ENCODE measurements at regions not wholly inside any gene's neighbourhood (a gene's known extent, or its start where the extent isn't known, plus 50 kb on each side); places are given as distances from the start of the nearest gene placed in this dataset.

DNA sequence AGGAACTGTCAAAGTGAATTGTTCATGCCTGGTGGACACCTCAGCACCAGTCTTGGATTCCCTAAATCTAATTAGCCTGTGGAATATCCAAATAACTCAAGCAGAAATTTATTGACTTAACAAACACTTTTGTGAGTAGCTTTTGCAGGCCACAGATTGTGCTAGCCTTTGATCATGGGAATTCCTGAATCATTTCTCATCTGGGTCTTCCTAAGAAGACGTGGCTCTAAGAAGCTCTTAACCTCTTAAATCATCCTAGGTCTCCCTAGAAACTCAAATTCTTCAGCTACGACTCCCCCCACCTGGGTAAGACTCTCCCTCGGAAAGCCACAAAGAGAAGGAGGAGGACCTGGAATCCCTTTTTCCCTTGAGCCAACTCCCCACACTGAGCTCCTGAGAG is 53.8 kb upstream of the PSEN2 start:
- DNase-seq = no peak

DNA sequence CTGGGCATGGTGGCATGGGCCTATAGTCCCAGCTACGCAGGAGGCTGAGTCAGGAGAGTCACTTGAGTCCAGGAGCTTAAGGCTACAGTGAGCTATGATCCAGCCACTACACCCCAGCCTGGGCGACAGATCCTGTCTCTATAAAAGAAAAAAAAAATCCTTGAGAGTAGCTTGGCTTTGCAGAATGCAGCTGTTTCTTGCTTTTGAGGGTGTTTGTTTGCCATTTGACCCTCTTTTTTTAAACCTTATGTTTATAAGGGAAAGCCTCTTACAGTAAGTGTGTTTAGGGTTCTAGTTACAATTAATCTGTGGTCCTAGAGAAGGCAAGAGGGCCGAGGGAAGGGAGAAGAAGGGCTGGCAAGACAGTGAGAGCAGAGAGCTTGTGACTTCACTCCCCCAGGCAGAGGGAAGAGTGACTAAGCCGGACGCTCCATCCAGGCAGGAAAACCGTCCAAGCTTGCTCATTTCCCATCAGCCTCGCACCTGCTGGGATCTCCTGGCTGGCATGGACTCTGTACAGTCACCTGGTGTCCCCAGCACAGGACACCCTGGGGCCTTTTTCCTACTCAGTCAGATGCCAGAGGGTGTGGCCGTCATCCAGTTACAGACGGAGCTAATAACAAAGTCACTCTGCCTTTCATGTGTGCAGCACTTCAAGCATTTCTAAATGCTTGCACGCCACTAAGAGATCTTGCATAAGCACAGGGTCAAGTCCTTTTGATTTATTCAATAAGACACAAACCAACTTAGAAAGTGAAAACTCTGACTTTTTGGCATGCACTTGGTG is 55.5 kb upstream of the PSEN2 start:
- peak; percentile 13 for DNase-seq

DNA sequence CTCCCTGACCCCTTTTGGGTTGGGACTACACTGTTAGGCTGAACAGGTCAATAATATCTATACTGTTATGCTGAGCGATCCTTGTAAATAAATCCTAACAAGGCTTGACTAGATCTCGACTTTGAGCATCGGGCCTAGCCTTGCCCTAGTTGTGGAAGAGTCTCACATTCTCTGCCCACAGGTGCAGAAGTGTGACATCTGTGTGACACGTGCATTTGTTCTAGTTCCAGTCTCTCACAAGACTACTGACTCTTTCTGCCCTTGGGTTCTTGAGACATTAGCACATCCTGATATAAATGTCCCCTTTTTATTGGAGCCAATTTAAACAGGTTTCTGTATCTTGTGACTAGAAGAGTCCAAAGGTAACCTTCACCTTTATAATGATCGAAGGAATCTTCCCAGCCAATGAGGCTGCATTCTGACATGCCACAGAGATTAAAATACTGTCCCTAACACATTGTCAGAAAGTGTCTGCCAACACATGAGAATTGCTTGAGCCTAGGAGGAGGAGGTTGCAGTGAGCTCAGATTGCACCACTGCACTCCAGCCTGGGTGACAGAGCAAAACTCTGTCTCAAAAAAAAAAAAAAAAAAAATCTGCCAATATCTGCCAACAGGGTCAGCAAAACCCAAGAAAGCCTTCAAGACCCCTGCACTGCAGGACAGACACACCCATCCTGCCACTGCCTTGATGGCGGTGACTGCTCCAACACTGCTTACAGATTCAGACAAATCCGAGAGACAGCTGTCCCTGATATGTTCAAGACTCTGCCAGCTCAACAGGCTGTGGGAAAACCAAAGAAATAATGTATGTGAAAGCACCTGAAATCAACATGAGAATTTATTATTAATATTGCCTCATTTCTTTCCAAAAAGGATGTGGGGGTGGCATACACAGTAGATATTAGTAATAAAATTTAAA is 56.5 kb upstream of the PSEN2 start:
- no peak for DNase-seq

DNA sequence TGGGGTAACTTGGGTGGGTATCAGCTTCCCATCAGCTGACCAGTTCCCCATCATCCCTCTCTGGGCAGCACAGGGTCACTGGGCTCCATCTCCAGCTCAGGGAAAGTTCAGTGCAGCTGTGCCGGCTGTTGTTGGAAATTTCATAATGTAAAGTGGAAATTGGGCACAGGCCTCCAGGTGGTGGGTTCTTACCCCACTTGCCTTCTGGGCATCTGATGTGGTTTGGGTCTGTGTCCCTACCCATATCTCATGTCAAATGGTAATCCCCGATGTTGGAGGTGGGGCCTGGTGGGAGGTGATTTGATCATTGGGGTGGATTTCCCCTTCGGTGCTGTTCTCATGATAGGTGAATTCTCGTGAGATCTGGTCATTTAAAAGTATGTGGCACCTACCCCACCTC is 59.7 kb upstream of the PSEN2 start:
- DNase-seq = no peak

DNA sequence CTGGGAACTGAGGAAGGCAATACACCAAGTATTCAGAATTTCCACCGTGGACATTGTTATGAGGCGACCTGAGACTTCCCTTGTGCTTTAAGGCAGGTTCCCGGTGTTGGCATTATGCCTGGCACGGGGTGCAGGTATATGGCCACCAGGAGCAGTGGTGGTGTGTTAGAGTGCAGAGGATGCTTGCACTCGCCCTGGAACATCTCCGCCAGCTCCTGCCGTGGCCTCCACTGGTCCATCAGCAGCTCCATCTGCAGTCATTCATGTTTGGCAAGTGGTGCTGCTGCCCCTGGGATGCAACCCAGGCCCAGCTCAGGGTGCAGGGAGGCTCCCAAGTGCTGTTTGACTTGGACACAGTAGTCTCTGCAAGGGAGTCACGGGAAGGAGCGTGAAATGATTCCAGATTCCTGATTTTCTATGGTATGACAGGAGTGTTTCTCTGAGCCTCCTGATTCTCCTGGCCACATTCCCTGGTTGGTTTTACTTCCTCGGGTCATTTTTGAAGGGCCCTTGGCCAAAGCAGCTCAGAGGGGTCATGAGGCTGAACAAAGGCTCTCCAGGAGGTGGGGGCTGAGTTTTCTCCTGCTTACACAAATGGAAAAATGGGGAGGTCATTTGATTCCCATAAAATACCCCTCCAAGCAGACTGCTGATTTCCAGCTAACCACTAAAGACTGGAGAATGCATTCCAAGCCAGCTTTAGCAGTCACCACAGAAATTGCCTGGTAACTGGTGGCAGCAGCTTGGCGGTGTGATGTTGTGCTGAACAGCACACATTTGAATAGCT is 60.4 kb upstream of the PSEN2 start:
- DNase-seq = no peak

DNA sequence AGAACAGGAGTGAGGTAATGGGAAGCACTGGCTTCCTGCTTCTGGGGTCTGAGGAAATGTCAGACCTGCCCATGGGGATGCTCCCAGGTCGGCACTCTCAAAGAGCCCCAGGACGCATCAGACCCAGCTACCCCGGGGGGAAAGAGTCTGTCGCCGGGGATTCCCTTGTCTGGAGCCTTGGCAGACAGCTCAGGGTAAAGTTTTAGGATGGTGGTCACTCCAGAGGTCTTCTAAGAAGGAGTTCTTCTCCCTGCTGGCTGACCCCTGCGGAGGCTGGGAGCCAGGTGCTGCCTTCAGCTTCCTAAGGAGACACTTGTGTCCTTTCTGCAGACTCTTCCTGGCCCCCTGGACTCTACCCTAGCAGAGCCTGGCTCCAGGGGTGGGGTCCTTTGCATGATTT is 61.9 kb upstream of the PSEN2 start:
- DNase-seq = no peak

DNA sequence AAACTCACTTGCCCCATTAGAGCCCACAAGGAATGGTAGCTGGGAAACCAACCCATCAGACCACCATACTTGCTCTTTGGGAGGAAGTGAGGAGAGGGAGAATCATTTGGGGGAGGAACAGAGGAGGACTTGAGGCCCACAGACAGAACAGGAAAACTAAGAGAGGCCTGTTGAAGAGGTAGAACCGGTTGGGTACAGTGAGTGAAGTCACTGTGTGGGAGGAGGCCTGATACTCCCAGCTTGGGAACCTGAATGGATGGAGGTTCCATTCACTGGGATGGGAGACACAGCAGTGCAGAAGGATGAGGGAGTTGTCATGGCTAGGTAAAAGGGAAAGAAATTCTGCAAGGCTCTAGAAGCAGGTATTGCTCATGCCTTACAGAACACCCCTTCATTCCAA is 63.4 kb upstream of the PSEN2 start:
- no peak for DNase-seq

DNA sequence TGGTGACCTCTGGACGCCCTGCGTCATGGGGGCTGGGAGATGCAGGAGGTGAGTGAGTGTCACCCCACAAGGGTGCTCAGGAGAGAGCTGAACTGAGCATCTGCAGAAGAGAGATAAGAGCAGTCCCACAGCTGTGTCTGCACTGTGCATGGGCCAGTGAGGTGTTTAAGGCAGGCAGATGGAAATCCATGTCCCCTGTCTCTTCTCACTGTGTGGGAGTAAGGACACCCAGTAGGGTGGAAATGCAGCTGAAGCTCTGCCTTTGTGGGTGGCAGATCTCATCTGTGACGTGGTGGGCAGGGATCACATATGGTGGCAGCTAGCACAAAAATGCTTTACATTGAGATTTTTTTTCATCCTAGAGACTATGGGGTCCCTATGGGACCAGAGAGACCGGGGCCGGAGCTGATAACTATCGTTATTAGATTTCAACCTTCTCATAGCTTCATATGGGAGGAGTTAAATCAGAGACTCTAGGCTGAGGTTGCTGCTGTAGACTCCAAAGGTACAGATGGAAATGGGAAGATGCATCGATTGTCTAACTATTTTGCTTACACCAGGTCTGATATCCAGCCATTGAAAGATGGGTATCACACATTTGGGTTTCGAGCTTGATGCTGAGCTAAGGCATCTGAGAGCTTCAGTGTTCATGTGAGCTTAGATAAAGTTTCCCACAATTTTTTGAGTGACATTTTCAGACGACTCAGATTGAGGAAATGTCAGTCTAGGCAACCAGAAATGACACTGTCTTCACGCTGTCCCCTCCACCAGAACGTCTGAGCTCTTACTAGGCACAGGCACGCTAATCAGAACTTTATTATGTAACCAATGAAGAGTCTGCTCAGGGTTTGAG is 65.3 kb upstream of the PSEN2 start:
- no peak for DNase-seq

DNA sequence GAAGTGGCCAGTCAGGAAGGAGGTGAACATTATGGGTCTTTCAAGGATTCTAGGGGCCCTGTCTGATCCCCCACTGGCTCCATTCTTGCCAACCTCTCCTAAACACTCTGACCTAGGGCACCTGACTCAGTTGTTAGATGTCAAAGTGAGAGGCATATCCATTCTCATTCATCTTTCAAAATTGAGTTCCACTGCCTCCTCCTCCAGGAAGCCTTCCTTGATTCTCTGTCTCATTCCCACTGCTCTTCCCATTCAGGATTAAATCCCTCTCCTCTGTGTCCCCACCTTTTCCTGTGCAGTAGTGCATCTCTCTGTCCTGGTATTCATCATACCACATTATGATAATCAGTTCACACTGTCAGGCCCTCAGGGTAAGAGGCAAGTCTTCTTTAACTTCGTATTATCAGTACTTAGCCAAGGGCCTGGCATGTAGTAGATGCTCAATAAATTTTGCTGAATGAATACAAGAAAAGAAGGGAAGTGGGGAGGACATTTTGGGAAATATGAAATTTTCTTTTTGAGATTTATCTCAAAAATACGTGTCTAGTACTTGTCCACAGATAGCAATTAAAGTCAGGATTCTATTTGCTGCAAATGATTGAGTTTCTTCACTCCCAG is 61.8 kb upstream of the ITPKB start:
- DNase-seq = no peak

DNA sequence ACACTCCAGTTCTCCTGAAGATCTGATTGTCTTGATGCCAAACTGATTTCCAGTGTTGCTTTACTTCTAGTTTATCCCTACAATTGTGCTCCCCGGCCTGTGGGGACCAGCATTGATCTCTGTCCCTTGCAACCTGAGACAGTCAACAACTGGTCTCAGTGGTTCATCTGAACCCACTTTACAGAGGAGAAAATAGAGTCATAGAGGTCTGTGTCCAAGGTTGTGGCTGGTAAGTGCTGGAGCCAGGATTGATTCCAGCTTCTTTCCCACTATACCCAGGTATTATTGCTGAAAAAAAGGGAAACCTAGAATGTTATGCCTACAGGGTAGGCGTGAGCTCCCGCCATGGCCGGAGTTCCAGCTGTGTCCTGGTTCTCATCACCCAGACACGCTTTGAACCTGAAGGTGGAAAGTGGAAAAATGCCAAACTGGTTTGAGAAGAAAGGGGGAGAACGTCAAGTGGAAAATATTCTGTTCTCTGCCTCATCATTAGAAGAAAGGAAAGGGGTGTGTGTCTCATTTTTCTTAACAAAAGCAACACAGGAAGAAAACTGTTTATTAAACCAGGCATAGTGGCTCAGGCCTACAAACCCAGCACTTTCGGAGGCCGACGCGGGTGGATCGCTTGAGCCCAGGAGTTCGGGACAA is 60.7 kb upstream of the ITPKB start:
- DNase-seq = no peak

DNA sequence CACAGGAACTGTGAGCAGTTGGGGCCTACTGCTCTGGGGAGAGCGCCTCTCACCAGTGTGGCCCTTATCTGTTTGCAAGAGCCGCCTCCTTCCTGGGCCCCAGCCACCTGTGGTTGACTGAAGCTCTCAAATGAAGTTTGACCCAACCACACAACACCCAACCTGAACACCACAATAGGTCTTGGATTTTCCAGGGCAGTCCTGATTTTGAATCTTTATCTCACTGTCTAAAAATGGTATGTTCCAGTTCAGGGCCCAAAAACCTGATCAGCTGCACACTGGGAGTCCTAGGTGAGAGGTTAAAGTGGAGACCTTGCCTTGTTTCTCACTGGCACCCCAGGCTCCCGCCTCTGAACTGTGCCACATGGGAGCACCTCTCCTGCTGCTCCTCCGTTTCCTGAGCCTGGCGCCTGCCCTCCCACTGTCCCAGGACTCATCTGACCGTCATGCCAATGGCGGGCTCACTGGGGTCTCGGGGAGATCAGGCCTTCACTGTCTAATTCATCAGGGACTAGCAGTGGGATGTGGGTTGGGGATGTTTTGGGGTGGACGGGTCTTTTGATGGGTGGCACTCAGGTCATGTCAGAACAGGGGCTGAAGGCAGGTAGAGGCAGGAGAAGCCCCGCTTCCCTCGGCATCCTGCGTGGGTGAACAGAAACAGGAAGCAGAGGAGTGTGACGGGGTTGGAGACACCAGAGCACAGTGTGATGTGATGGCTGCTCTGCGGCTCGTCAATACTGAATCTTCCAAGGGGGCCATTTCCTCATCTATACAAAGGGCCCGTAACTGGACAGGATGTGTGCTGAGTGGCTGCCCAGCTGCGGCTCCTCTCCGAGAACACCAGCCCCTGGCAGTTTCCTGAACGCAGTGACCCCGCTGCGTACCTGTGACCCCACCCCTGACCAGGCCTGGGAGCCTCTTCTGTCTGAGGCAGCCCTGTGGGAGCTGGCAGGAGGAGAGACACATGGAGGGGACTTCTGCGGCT is 59.6 kb upstream of the ITPKB start:
- no peak for DNase-seq

DNA sequence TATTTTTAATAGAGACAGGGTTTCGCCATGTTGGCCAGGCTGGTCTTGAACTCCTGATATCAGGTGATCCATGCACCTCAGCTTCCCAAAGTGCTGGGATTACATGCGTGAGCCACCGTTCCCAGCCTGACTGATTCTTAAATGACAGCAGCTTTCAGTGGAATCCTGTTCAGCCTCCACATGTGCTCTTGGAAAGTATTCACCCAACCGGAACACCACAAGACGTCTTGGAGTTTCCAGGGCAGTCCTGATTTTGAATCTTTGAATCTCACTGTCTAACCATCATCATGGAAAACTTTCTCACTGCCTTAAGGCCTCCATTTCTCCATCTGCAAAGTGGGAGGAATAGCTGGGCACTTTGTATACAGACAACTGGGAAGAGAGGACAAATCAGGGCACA is 58.1 kb upstream of the ITPKB start:
- no peak for DNase-seq

DNA sequence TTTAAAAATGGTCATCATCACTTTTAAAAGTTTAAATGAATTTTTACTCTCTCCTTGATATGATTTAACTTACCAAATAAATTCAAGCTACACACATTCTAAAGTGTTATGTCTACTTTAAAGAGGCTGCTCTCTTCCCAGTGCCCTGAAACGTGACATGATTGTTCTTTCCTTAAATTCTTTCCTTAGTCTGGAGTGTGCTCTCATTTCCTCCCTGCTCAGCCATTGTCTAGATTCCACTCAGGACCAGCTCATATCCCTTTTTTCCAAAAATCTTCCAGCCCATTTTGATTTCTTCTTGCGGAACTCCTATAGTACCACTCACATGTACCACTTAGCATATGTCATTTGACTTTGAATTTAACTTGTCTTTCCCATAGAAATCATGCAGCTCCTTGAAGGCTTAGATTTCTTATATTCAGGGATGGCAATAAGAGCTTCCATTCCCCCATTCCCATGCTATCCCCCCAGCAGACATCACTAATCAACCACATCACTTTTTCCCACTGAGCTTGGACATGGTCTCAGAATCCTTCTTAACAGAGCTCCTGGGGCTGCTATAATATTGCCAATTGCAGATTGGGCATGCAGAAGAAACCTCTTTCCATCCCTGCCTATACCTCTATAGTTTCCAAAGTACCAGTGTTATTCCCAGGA is 54.7 kb upstream of the ITPKB start:
- no peak for DNase-seq

DNA sequence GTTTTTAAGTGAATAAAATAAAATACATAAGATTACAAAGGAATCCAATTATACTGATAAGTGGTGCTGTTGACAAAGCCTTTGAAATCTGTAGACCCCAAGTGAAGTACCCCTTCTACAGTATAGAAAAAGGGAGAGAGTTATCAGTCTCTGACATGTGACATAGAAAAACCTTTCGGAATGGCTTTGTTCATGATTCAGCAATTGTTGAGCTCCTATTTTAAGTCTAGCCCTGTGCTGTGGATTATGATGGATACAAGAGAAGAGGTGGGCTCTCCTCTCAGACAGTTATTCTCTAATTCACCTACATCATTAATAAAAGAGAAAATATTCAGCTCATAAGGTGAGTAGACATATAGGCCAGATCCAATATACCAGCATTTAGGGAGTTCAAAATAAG is 53.3 kb upstream of the ITPKB start:
- DNase-seq = no peak

DNA sequence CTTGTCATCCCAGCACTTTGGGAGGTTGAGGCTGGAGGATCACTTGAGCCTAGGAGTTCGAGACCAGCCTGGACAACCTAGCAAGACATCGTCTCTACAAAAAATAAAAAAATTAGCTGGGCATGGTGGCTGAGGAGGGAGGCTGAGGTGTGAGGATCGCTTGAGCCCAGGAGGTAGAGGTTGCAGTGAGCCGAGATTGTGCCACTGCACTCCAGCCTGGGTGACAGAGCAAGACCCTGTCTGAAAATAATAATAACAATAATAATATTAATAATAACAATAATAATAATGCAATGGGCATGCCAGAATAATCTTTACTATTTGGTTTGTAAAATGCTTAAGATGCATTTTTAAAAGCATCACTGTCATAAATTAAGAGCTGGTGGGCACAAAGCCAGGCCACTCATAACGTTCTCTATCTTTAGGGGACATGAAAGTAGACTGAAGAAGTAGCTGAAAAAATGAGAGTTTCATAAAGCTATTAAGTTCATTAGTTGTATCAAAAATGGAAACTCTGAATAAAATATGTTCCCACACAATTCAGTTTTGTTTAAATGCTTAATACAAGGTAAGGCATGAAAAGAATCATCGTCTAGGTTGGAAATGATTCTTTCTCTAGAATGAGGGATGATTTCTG is 51.6 kb upstream of the ITPKB start:
- DNase-seq = no peak

DNA sequence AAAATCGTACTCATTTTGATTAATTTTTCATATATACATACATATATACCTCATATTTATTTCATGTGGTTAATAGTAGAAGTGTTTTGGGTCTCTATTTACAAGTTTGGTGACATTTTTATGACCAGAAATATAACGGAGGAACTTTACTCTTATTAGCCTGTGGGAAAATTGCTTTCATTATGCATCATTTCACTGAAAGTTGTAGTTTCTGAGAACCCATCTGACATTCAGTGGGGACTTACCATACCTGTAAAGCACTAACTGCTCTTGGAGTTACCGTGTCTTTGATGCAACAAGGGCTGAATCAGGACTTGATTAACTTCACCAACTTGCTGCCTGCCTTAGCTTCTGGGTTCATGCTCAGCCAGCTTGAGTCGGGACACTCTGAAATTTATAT is 49.9 kb upstream of the ITPKB start:
- no peak for DNase-seq
